Neural cell (in vitro differentiated cells): ENCODE measurements at regions not wholly inside any gene's neighbourhood (a gene's known extent, or its start where the extent isn't known, plus 50 kb on each side); places are given as distances from the start of the nearest gene placed in this dataset.

Experiments
- EP300 ChIP-seq: fragments of 450-650 bp; conservative IDR thresholded peaks from 2 replicates; pipeline ENCODE4 v1.6.1; 2014; ENCODE audit warnings: antibody characterized with exemption, mild to moderate bottlenecking, moderate library complexity; ENCODE audit not compliant: poor library complexity, severe bottlenecking
- EZH2 ChIP-seq: fragments of 200-600, 300-800 bp; shearing (Covaris generic), sonication (generic); IDR thresholded peaks from 2 replicates; pipeline ENCODE4 v1.6.1; 2014; ENCODE audit warnings: antibody characterized with exemption, low read length, borderline replicate concordance, mild to moderate bottlenecking; ENCODE audit not compliant: insufficient read depth, poor library complexity, severe bottlenecking
- MXI1 ChIP-seq: fragments of 450-650 bp; conservative IDR thresholded peaks from 2 replicates; pipeline ENCODE4 v1.6.1; 2014; ENCODE audit warnings: antibody characterized with exemption, mild to moderate bottlenecking; ENCODE audit not compliant: poor library complexity, severe bottlenecking
- POLR2AphosphoS5 ChIP-seq: IDR thresholded peaks from 2 replicates; pipeline ENCODE4 v1.6.1; 2012
- RAD21 ChIP-seq: fragments of 450-650 bp; conservative IDR thresholded peaks from 2 replicates; pipeline ENCODE4 v1.6.1; 2014; ENCODE audit warnings: antibody characterized with exemption, mild to moderate bottlenecking, moderate library complexity
- TF ChIP-seq, protein P1 (sequence below): fragments of 450-650 bp; IDR thresholded peaks from 2 replicates; pipeline ENCODE4 v1.5.1; 2014; ENCODE audit warnings: antibody characterized with exemption, mild to moderate bottlenecking, moderate library complexity; ENCODE audit not compliant: poor library complexity, severe bottlenecking
- TF ChIP-seq, protein P2 (sequence below): IDR thresholded peaks from 2 replicates; pipeline ENCODE4 v1.6.1; 2012; ENCODE audit warnings: borderline replicate concordance

DNA sequence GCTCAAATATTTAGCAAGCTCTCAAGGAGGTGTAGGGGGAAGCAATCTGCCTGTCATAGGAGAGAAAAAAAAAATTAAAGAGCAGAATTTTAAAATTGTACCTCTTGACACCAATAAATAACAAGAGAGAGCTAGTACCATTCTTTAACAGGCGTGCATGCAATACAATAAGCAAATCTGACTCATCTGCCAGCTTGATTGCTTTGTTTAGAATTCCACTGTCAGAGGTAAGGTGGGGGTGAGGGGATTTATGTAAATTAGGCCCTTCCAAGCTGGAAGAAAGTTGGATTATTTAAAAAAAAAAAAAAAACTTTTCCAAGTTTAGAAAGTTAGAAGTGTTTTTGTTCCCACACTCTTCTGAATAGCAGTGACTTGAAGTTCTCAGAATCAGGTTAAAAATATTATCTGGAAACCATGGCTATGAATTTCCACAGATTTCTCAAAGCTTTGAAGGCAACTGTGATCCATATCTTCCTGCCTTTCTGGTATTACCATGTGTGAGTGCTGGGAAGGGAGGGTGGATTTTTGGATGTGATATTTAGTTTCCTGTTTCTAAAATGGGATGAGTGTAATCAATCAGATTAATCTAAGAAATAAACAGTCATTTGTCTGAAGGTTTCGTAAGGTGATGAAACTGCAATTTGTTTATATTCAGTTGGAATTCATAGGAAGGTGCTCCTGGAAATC, 477.5 kb downstream of the TLE4 start:
- TF ChIP-seq, protein P1, sequence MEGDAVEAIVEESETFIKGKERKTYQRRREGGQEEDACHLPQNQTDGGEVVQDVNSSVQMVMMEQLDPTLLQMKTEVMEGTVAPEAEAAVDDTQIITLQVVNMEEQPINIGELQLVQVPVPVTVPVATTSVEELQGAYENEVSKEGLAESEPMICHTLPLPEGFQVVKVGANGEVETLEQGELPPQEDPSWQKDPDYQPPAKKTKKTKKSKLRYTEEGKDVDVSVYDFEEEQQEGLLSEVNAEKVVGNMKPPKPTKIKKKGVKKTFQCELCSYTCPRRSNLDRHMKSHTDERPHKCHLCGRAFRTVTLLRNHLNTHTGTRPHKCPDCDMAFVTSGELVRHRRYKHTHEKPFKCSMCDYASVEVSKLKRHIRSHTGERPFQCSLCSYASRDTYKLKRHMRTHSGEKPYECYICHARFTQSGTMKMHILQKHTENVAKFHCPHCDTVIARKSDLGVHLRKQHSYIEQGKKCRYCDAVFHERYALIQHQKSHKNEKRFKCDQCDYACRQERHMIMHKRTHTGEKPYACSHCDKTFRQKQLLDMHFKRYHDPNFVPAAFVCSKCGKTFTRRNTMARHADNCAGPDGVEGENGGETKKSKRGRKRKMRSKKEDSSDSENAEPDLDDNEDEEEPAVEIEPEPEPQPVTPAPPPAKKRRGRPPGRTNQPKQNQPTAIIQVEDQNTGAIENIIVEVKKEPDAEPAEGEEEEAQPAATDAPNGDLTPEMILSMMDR = no peak
- TF ChIP-seq EZH2 (no peak), MXI1 (no peak), POLR2AphosphoS5 (no peak), RAD21 (no peak), EP300 (no peak)
- TF ChIP-seq, protein P2, sequence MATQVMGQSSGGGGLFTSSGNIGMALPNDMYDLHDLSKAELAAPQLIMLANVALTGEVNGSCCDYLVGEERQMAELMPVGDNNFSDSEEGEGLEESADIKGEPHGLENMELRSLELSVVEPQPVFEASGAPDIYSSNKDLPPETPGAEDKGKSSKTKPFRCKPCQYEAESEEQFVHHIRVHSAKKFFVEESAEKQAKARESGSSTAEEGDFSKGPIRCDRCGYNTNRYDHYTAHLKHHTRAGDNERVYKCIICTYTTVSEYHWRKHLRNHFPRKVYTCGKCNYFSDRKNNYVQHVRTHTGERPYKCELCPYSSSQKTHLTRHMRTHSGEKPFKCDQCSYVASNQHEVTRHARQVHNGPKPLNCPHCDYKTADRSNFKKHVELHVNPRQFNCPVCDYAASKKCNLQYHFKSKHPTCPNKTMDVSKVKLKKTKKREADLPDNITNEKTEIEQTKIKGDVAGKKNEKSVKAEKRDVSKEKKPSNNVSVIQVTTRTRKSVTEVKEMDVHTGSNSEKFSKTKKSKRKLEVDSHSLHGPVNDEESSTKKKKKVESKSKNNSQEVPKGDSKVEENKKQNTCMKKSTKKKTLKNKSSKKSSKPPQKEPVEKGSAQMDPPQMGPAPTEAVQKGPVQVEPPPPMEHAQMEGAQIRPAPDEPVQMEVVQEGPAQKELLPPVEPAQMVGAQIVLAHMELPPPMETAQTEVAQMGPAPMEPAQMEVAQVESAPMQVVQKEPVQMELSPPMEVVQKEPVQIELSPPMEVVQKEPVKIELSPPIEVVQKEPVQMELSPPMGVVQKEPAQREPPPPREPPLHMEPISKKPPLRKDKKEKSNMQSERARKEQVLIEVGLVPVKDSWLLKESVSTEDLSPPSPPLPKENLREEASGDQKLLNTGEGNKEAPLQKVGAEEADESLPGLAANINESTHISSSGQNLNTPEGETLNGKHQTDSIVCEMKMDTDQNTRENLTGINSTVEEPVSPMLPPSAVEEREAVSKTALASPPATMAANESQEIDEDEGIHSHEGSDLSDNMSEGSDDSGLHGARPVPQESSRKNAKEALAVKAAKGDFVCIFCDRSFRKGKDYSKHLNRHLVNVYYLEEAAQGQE = no peak
